IMR-90 (cell line): ENCODE measurements at regions not wholly inside any gene's neighbourhood (a gene's known extent, or its start where the extent isn't known, plus 50 kb on each side); places are given as distances from the start of the nearest gene placed in this dataset.

Experiments
- ATAC-seq: fragments of 200-7000 bp; cut with Tn5 transposase; 2 replicates; pipeline ENCODE4 v1.9.1; 2020; ENCODE audit warnings: low read depth, mild to moderate bottlenecking, moderate library complexity
- BruUV-seq: library from RNA; stranded (reverse); fragments of 400-500 nt; replicated peaks from 2 replicates; lab custom pipeline; 2021; lab: Mats Ljungman, UMichigan
- CTCF ChIA-PET: fragments of 300-600 bp; formaldehyde crosslinking; extraction: SDS; loops from one replicate; lab custom pipeline; 2021; ENCODE audit warnings: antibody characterized with exemption; lab: Yijun Ruan, JAX
- POLR2A ChIA-PET: fragments of 300-600 bp; sonication (Branson Sonifier 250); formaldehyde crosslinking; loops from one replicate; lab custom pipeline; 2022; ENCODE audit warnings: antibody characterized with exemption; ENCODE audit not compliant: unreplicated experiment; lab: Charles Lee
- DNase-seq: peaks from one replicate; pipeline ENCODE4 v3.0.0; 2013
- H2AFZ ChIP-seq: replicated peaks from 2 replicates; pipeline ENCODE3; 2013; ENCODE audit warnings: low read length, mild to moderate bottlenecking; ENCODE audit not compliant: poor library complexity
- H2AK5ac ChIP-seq: 2 replicates; pipeline ENCODE4 v1.6.1; 2013; ENCODE audit warnings: low read depth, low read length, inconsistent platforms
- H2AK9ac ChIP-seq: replicated peaks from 2 replicates; pipeline ENCODE3; 2013; ENCODE audit warnings: mild to moderate bottlenecking, low read depth, low read length, moderate library complexity; ENCODE audit not compliant: poor library complexity
- H2BK120ac ChIP-seq: 2 replicates; pipeline ENCODE4 v1.6.1; 2013; ENCODE audit warnings: low read depth, low read length, inconsistent platforms
- H2BK15ac ChIP-seq: 3 replicates; pipeline ENCODE4 v1.6.1; 2013; ENCODE audit warnings: low read depth, low read length, inconsistent platforms
- H2BK20ac ChIP-seq: 2 replicates; pipeline ENCODE4 v1.6.1; 2013; ENCODE audit warnings: low read depth, mild to moderate bottlenecking, inconsistent platforms, low read length, moderate library complexity
- H2BK5ac ChIP-seq: 2 replicates; pipeline ENCODE4 v1.6.1; 2013; ENCODE audit warnings: mild to moderate bottlenecking, low read depth, low read length, inconsistent platforms; ENCODE audit not compliant: poor library complexity, severe bottlenecking
- H3K14ac ChIP-seq: replicated peaks from 2 replicates; pipeline ENCODE4 v1.6.1; 2013; ENCODE audit warnings: low read depth, low read length, inconsistent platforms
- H3K18ac ChIP-seq: 2 replicates; pipeline ENCODE4 v1.6.1; 2013; ENCODE audit warnings: low read depth, low read length, control low read depth
- H3K23ac ChIP-seq: 2 replicates; pipeline ENCODE4 v1.6.1; 2013; ENCODE audit warnings: low read depth, low read length, inconsistent platforms
- H3K27ac ChIP-seq: 2 replicates; pipeline ENCODE4 v1.5.1; 2013; ENCODE audit warnings: mild to moderate bottlenecking, control low read depth, low read length; ENCODE audit not compliant: insufficient read depth
- H3K27me3 ChIP-seq: 2 replicates; pipeline ENCODE4 v1.6.1; 2013; ENCODE audit warnings: low read length; ENCODE audit not compliant: control insufficient read depth, insufficient read depth
- H3K36me3 ChIP-seq: 2 replicates; pipeline ENCODE4 v1.6.1; 2013; ENCODE audit warnings: low read length, mixed read lengths; ENCODE audit not compliant: control insufficient read depth, insufficient read depth
- H3K4ac ChIP-seq: 2 replicates; pipeline ENCODE4 v1.6.1; 2013; ENCODE audit warnings: low read depth, low read length, inconsistent platforms
- H3K4me1 ChIP-seq: 2 replicates; pipeline ENCODE4 v1.6.1; 2013; ENCODE audit warnings: low read length, mixed read lengths; ENCODE audit not compliant: control insufficient read depth, insufficient read depth
- H3K4me2 ChIP-seq: 2 replicates; pipeline ENCODE4 v1.6.1; 2013; ENCODE audit warnings: low read depth, mild to moderate bottlenecking, control low read depth, low read length, moderate library complexity
- H3K4me3 ChIP-seq: 2 replicates; pipeline ENCODE4 v1.5.1; 2013; ENCODE audit warnings: low read depth, mild to moderate bottlenecking, control low read depth, low read length, moderate library complexity; ENCODE audit not compliant: insufficient read depth
- H3K56ac ChIP-seq: 2 replicates; pipeline ENCODE4 v1.6.1; 2013; ENCODE audit warnings: low read length, inconsistent platforms; ENCODE audit not compliant: insufficient read depth; ENCODE audit errors: extremely low read depth
- H3K79me1 ChIP-seq, 2 experiments: 2 replicates each; pipeline ENCODE4 v1.6.1; 2013; ENCODE audit warnings: low read length in 2 of 2, inconsistent platforms in 1 of 2, low read depth in 1 of 2
- H3K9ac ChIP-seq: 2 replicates; pipeline ENCODE4 v1.6.1; 2013; ENCODE audit warnings: low read depth, low read length, control low read depth
- H3K9me1 ChIP-seq: 2 replicates; pipeline ENCODE4 v1.6.1; 2013; ENCODE audit warnings: low read length, inconsistent platforms; ENCODE audit not compliant: insufficient read depth
- H3K9me3 ChIP-seq: 2 replicates; pipeline ENCODE4 v1.6.1; 2013; ENCODE audit warnings: low read length; ENCODE audit not compliant: control insufficient read depth, insufficient read depth
- H4K20me1 ChIP-seq: 2 replicates; pipeline ENCODE4 v1.6.1; 2013; ENCODE audit warnings: low read length, inconsistent platforms; ENCODE audit not compliant: insufficient read depth
- H4K5ac ChIP-seq: 2 replicates; pipeline ENCODE4 v1.6.1; 2013; ENCODE audit warnings: mild to moderate bottlenecking, low read depth, low read length, control low read depth
- H4K8ac ChIP-seq, 2 experiments: 2 replicates each; pipeline ENCODE4 v1.6.1; 2013; ENCODE audit warnings: low read depth in 2 of 2, low read length in 2 of 2, control low read depth in 1 of 2, inconsistent platforms in 1 of 2
- H4K91ac ChIP-seq: 2 replicates; pipeline ENCODE4 v1.6.1; 2013; ENCODE audit warnings: low read depth, low read length, inconsistent platforms; ENCODE audit not compliant: insufficient read depth
- BHLHE40 ChIP-seq: fragments of 150-350 bp; IDR thresholded peaks from 2 replicates; pipeline ENCODE4 v1.6.1; 2016; ENCODE audit warnings: mild to moderate bottlenecking, low read depth, low read length
- CEBPB ChIP-seq: IDR thresholded peaks from 2 replicates; pipeline ENCODE4 v1.6.1; 2012; ENCODE audit warnings: low read depth, low read length, improper control_type of control experiment
- CHD1 ChIP-seq: IDR thresholded peaks from 2 replicates; pipeline ENCODE4 v1.6.1; 2012; ENCODE audit warnings: low read depth, low read length, improper control_type of control experiment
- CTCF ChIP-seq: conservative IDR thresholded peaks from 2 replicates; pipeline ENCODE4 v1.5.1; 2012; ENCODE audit warnings: mild to moderate bottlenecking, low read depth, low read length, improper control_type of control experiment
- ELK1 ChIP-seq: fragments of 150-350 bp; IDR thresholded peaks from 2 replicates; pipeline ENCODE4 v1.6.1; 2016; ENCODE audit warnings: low read depth, mild to moderate bottlenecking, low read length, moderate library complexity, borderline replicate concordance
- FOS ChIP-seq: fragments of 150-350 bp; IDR thresholded peaks from 2 replicates; pipeline ENCODE4 v1.6.1; 2016; ENCODE audit warnings: low read depth, low read length
- MAFK ChIP-seq: IDR thresholded peaks from 2 replicates; pipeline ENCODE4 v1.6.1; 2012; ENCODE audit warnings: low read depth, low read length, improper control_type of control experiment
- MAZ ChIP-seq: IDR thresholded peaks from 2 replicates; pipeline ENCODE4 v1.6.1; 2012; ENCODE audit warnings: low read depth, mild to moderate bottlenecking, low read length, improper control_type of control experiment, moderate library complexity, borderline replicate concordance
- MXI1 ChIP-seq: IDR thresholded peaks from 2 replicates; pipeline ENCODE4 v1.6.1; 2012; ENCODE audit warnings: low read depth, mild to moderate bottlenecking, low read length, moderate library complexity, borderline replicate concordance
- NFE2L2 ChIP-seq: fragments of 150-350 bp; IDR thresholded peaks from 2 replicates; pipeline ENCODE4 v1.6.1; 2016; ENCODE audit warnings: low read depth, mild to moderate bottlenecking, low read length
- POLR2A ChIP-seq: IDR thresholded peaks from 2 replicates; pipeline ENCODE4 v1.6.1; 2012; ENCODE audit warnings: mild to moderate bottlenecking, low read depth, low read length
- RAD21 ChIP-seq: IDR thresholded peaks from 2 replicates; pipeline ENCODE4 v1.6.1; 2012; ENCODE audit warnings: low read length, improper control_type of control experiment
- RCOR1 ChIP-seq: IDR thresholded peaks from 2 replicates; pipeline ENCODE4 v1.6.1; 2012; ENCODE audit warnings: mild to moderate bottlenecking, low read length, improper control_type of control experiment; ENCODE audit not compliant: insufficient replicate concordance
- RFX5 ChIP-seq: IDR thresholded peaks from 2 replicates; pipeline ENCODE4 v1.8.0; 2012; ENCODE audit warnings: low read depth, mild to moderate bottlenecking, low read length, moderate library complexity
- SMC3 ChIP-seq: fragments of 150-350 bp; IDR thresholded peaks from 2 replicates; pipeline ENCODE4 v1.6.1; 2016; ENCODE audit warnings: low read depth, mild to moderate bottlenecking, antibody characterized with exemption, low read length, moderate library complexity
- USF2 ChIP-seq: fragments of 150-350 bp; IDR thresholded peaks from 2 replicates; pipeline ENCODE4 v1.6.1; 2017; ENCODE audit warnings: mild to moderate bottlenecking, antibody characterized with exemption, low read length, low read depth
- WGBS, 2 experiments: methylation state at CpG; one replicate each; pipeline versions ENCODE4 v1.1.5 to v1.1.7; 2013; ENCODE audit warnings: missing lambda C conversion rate in 2 of 2; ENCODE audit not compliant: insufficient read length in 1 of 2; ENCODE audit errors: extremely low coverage in 2 of 2; 5-methylcytosine and 5-hydroxymethylcytosine counted together
- dilution Hi-C: fragments of 300-500 bp; cut with HindIII; formaldehyde crosslinking; loops from one replicate; pipeline ENCODE4 v1.14.3; 2018; ENCODE audit warnings: low sequenced_read_pairs; ENCODE audit not compliant: unreplicated experiment
- in situ Hi-C: fragments of 300-500 bp; cut with MboI; formaldehyde crosslinking; loops from 3 replicates; pipeline ENCODE4 v1.14.3; 2019; ENCODE audit warnings: low sequenced_read_pairs, inconsistent platforms, mixed read lengths
- intact Hi-C: fragments of 100-400 bp; cut with micrococcal nuclease; formaldehyde crosslinking; loops from 2 replicates; pipeline ENCODE4 v1.10.0; 2022

- TF ChIP-seq ELK1: no peak
- TF ChIP-seq CEBPB: no peak
- no peak for TF ChIP-seq NFE2L2
- no peak for TF ChIP-seq CTCF
- TF ChIP-seq MAFK: no peak
- no peak for TF ChIP-seq USF2
- no peak for TF ChIP-seq BHLHE40
- TF ChIP-seq CHD1: no peak
- no peak for TF ChIP-seq RFX5
- TF ChIP-seq RAD21: no peak
- TF ChIP-seq FOS: no peak
- no peak for TF ChIP-seq SMC3
- TF ChIP-seq RCOR1: no peak
- no peak for TF ChIP-seq MAZ
- no peak for TF ChIP-seq MXI1
- no peak for TF ChIP-seq POLR2A
- no peak overlapping the region for H2BK20ac ChIP-seq
- no peak overlapping the region for H3K4ac ChIP-seq
- BruUV-seq: no TSS peak
- in situ Hi-C loops (no loop called here), dilution Hi-C loops (no loop called here), intact Hi-C loops (no loop called here)
- no peaks in the 10 kb centered on the region for H3K36me3 ChIP-seq
- no peaks in the 10 kb centered on the region for H3K9me1 ChIP-seq
- no peak overlapping the region for H3K23ac ChIP-seq
- H2AK5ac ChIP-seq: no peak overlapping the region
- DNase-seq (no peak), ATAC-seq (no peak)
- H4K8ac ChIP-seq: no peak overlapping the region
- H4K20me1 ChIP-seq: no peaks in the 10 kb centered on the region
- H2AFZ ChIP-seq: no peak overlapping the region
- ChIA-PET CTCF (interaction anchor here (0.8 kb wide), 1 partner anchor 397 kb away, joined by 7 read pairs; no protein-coding TSS in a partner anchor), POLR2A (no interaction called here)
- no peak overlapping the region for H3K56ac ChIP-seq
- no peak overlapping the region for H3K27ac ChIP-seq
- H2BK5ac ChIP-seq: no peak overlapping the region
- no peak overlapping the region for H2AK9ac ChIP-seq
- no peak overlapping the region for H3K9ac ChIP-seq
- H4K91ac ChIP-seq: no peak overlapping the region
- no peak overlapping the region for H2BK120ac ChIP-seq
- WGBS, 2 experiments: no CpG with 5 or more reads among the region's 2 CpGs
- no peak overlapping the region for H3K4me2 ChIP-seq
- H3K27me3 ChIP-seq: no peaks in the 10 kb centered on the region
- H3K18ac ChIP-seq: no peak overlapping the region
- no peaks in the 10 kb centered on the region for H3K79me1 ChIP-seq
- no peaks in the 10 kb centered on the region for H3K4me1 ChIP-seq
- H3K4me3 ChIP-seq: no peak overlapping the region
- peaks cover 9% of the 10 kb centered on the region for H3K9me3 ChIP-seq
- no peak overlapping the region for H4K5ac ChIP-seq
- H3K14ac ChIP-seq: no peak overlapping the region
- no peak overlapping the region for H2BK15ac ChIP-seq
These were observed 420.1 kb upstream of the LCORL start for GRCh38 chr4:18441676-18442075.
